A673 (cell line): ENCODE measurements at regions not wholly inside any gene's neighbourhood (a gene's known extent, or its start where the extent isn't known, plus 50 kb on each side); places are given as distances from the start of the nearest gene placed in this dataset.
"Not testable (repeated sequence)": the region's sequence is repeated elsewhere in the genome, so short reads cannot be mapped to it uniquely, and the experiment has no call there.

Experiments
- BruUV-seq: library from RNA; stranded (reverse); fragments of 400-500 nt; replicated peaks from 2 replicates; lab custom pipeline; 2021; lab: Mats Ljungman, UMichigan
- CTCF ChIA-PET: fragments of 300-600 bp; sonication (Branson Sonifier 250); formaldehyde crosslinking; loops from one replicate; lab custom pipeline; 2022; ENCODE audit warnings: antibody characterized with exemption; lab: Charles Lee
- POLR2A ChIA-PET: fragments of 300-600 bp; sonication (Branson Sonifier 250); formaldehyde crosslinking; loops from one replicate; lab custom pipeline; 2022; ENCODE audit warnings: antibody characterized with exemption; ENCODE audit not compliant: low non-redundant PET; lab: Charles Lee
- DNase-seq: peaks from one replicate; pipeline ENCODE4 v3.0.0-alpha.2; 2015; ENCODE audit warnings: low spot score
- H3K27ac ChIP-seq: fragments of 200-600 bp; sonication (generic); 2 replicates; pipeline ENCODE4 v1.5.1; 2016; ENCODE audit warnings: mixed run types, low read depth, mild to moderate bottlenecking, mixed read lengths, antibody characterized with exemption, low read length; ENCODE audit not compliant: poor library complexity, severe bottlenecking
- H3K27me3 ChIP-seq: fragments of 200-600 bp; sonication (generic); replicated peaks from 2 replicates; pipeline ENCODE4 v1.6.1; 2017; ENCODE audit warnings: mixed run types, low read depth, mild to moderate bottlenecking, mixed read lengths, antibody characterized with exemption, low read length; ENCODE audit not compliant: insufficient read depth, poor library complexity
- H3K36me3 ChIP-seq: fragments of 200-600 bp; sonication (generic); 2 replicates; pipeline ENCODE4 v1.6.1; 2016; ENCODE audit warnings: mixed run types, mild to moderate bottlenecking, mixed read lengths, antibody characterized with exemption, low read length; ENCODE audit not compliant: insufficient read depth, poor library complexity, severe bottlenecking
- H3K4me1 ChIP-seq: fragments of 200-600 bp; sonication (generic); 2 replicates; pipeline ENCODE4 v1.6.1; 2017; ENCODE audit warnings: mixed run types, mild to moderate bottlenecking, mixed read lengths, antibody characterized with exemption, low read length; ENCODE audit not compliant: insufficient read depth, poor library complexity, severe bottlenecking
- H3K4me3 ChIP-seq: fragments of 200-600 bp; sonication (generic); 2 replicates; pipeline ENCODE4 v1.5.1; 2016; ENCODE audit warnings: low read depth, mixed run types, mild to moderate bottlenecking, mixed read lengths, low read length; ENCODE audit not compliant: poor library complexity, severe bottlenecking
- H3K9me3 ChIP-seq: fragments of 200-600 bp; sonication (generic); 2 replicates; pipeline ENCODE4 v1.6.1; 2016; ENCODE audit warnings: mixed run types, low read depth, mild to moderate bottlenecking, mixed read lengths, antibody characterized with exemption, low read length; ENCODE audit not compliant: poor library complexity, severe bottlenecking
- EZH2 ChIP-seq: fragments of 200-600 bp; sonication (generic); IDR thresholded peaks from 2 replicates; pipeline ENCODE4 v1.6.1; 2017; ENCODE audit warnings: borderline replicate concordance, low read depth, mild to moderate bottlenecking, mixed read lengths, antibody characterized with exemption, low read length; ENCODE audit not compliant: poor library complexity, severe bottlenecking
- intact Hi-C: fragments of 100-400 bp; cut with micrococcal nuclease; formaldehyde crosslinking; loops from one replicate; pipeline ENCODE4 v1.10.0; 2022; ENCODE audit not compliant: unreplicated experiment
- TF ChIP-seq, protein P1 (sequence below): fragments of 300-800, 200-600 bp; sonication (generic); conservative IDR thresholded peaks from 2 replicates; pipeline ENCODE4 v1.5.1; 2017; ENCODE audit warnings: low read depth, mild to moderate bottlenecking, antibody characterized with exemption, low read length, moderate library complexity, mixed read lengths

DNA sequence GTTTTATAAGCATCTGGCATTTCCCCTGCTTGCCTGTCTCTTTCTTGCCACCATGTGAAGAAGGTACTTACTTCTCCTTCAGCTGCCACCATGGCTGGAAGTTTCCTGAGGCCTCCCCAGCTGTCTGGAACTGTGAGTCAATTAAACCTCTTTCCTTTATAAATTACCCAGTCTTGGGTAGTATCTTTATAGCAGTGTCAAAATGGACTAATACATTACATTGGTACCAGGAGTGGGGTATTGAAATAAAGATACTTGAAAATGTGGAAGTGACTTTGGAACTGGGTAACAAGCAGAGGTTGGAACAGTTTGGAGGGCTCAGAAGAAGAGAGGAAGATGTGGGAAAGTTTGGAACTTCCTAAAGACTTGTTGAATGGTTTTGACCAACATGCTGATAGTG is 223.9 kb upstream of the F9 start:
- peaks cover 29% of the 10 kb centered on the region for H3K9me3 ChIP-seq
- CTCF ChIA-PET, H3K36me3 ChIP-seq, H3K4me3 ChIP-seq, POLR2A ChIA-PET, H3K27me3 ChIP-seq, intact Hi-C loops, BruUV-seq, DNase-seq, H3K4me1 ChIP-seq, H3K27ac ChIP-seq: not testable (repeated sequence)

DNA sequence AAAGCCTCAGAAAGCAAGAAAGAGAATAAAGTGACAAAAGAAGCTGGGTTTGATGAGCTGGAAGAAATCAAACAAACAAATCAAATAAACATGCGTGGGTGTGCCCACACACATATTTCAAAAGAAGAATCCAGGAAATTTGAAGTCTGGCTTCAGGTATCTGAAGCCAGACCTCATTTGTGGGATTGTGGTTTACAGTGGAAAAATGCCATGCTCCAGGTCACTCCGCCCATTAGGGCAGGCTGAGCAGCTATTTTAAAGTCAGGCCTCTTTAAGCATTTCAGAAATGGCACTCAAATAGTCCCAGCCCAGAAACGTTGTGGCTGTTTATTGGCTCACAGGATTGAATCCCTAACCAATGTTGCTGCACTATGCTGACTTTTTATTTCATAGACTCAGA is 226.1 kb upstream of the F9 start:
- CTCF ChIA-PET: no interaction called here
- Histone ChIP-seq H3K9me3 (peaks cover 29% of the 10 kb centered on the region), H3K4me1 (peaks cover 3% of the 10 kb centered on the region), H3K27me3 (no peaks in the 10 kb centered on the region), H3K36me3 (no peaks in the 10 kb centered on the region), H3K27ac (no peak overlapping the region), H3K4me3 (no peak overlapping the region)
- TF ChIP-seq EZH2: no peak
- TF ChIP-seq, protein P1, sequence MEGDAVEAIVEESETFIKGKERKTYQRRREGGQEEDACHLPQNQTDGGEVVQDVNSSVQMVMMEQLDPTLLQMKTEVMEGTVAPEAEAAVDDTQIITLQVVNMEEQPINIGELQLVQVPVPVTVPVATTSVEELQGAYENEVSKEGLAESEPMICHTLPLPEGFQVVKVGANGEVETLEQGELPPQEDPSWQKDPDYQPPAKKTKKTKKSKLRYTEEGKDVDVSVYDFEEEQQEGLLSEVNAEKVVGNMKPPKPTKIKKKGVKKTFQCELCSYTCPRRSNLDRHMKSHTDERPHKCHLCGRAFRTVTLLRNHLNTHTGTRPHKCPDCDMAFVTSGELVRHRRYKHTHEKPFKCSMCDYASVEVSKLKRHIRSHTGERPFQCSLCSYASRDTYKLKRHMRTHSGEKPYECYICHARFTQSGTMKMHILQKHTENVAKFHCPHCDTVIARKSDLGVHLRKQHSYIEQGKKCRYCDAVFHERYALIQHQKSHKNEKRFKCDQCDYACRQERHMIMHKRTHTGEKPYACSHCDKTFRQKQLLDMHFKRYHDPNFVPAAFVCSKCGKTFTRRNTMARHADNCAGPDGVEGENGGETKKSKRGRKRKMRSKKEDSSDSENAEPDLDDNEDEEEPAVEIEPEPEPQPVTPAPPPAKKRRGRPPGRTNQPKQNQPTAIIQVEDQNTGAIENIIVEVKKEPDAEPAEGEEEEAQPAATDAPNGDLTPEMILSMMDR: no peak
- POLR2A ChIA-PET: no interaction called here
- intact Hi-C loops: no loop called here
- no TSS peak for BruUV-seq
- DNase-seq: no peak

DNA sequence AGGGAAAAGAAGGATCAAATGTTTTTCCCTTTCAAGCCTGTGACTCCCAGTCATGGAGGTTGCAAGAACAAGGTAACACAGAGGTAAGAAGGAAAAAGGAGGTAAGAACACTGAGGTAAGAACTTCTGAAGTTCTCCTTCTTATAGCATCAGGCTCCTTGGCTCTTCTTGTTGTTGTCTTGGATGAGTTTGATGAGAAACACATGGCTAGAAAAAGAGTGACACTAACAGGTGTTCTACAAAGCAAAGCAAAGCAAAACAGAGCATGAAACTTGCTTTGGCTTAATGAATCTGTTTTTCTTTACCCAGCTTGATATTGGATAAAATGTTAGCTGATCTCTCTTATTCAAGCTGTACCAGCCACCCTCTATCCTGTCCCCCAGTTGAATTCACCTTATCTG is 231.2 kb upstream of the F9 start:
- intact Hi-C loops: loop anchor here (5.0 kb wide), 1 partner anchor 47 kb away; no protein-coding TSS in a partner anchor
- no TSS peak for BruUV-seq

More for the DNA sequence above, 231.2 kb upstream of the F9 start:
- DNase-seq: no peak
- Histone ChIP-seq H3K4me3 (no peak overlapping the region), H3K36me3 (no peaks in the 10 kb centered on the region), H3K4me1 (peaks cover 3% of the 10 kb centered on the region), H3K27me3 (no peaks in the 10 kb centered on the region), H3K9me3 (no peaks in the 10 kb centered on the region), H3K27ac (no peak overlapping the region)
- CTCF ChIA-PET: no interaction called here
- no peak for TF ChIP-seq EZH2
- TF ChIP-seq, protein P1: no peak
- POLR2A ChIA-PET: no interaction called here
